IPS DF 19.7 (cell line): ENCODE measurements at regions not wholly inside any gene's neighbourhood (a gene's known extent, or its start where the extent isn't known, plus 50 kb on each side); places are given as distances from the start of the nearest gene placed in this dataset.

Source experiments
- DNase-seq: peaks from one replicate; pipeline ENCODE4 v3.0.0-alpha.2; 2013; ENCODE audit warnings: low read depth, low spot score

DNA sequence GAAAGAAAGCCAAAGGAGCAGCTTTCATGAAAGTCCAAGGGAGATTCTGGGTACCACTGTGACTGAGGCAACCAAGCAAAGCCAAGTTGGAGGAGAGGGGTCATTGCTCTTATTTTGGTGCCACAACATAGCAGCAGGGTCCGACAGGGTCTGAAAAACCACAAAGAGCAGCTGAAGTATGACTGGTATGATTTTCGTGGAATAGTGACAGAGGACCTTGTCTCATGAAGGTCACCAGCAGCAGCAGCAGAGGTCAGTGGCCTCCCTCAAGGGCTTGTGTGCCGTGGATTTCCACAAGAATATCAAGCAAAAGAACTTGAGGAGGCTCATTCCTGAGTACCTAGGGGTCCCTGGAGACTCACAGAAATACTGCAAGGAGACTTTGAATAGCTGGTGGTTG lies 160.9 kb upstream of the SYT6 start:
- no peak for DNase-seq

DNA sequence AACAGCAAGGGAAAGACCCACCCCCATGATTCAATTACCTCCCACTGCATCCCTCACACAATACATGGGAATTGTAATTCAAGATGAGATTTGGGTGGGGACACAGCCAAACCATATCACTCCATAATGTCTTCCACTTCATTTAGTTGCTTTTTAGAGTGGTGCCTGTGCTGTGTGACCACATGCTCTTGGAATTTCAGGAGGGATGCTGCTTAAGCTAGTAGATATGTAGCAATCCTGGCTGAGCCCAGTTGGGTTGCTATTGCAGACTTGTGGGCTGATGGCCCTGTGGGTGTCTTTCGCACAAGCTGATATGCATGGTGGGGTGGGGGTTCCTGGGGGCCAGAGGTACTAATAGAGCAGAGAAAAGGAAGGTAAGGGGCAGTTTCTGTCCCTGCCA lies 160.4 kb upstream of the SYT6 start:
- DNase-seq: no peak

DNA sequence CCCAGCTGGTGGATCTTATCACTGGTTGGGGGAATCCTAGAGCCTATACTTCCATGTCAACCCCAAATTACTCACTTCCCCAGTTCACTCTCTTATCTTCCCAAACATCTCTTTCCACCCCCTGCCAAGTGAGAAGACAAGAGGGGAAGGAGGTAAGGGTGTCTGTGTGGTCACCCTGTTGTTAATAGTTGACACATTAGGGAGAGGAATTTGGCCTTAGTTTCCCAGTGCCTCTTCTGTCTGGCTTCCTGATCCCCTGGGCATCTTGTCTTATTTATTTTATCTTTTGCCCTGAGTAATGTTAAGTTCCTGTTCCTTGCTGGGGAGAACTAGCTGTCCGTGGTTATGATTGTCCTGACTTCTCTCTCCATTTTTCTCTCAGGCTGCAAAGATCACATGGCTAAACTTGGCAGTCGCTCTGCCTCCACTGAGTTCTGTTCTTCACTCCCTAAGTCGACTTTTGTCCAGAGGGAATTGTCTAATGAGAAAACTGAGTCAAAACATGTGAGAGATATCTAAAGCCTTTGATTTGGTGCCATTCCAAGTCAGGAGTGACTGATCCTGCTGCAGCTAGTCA lies 157.1 kb upstream of the SYT6 start:
- no peak for DNase-seq

DNA sequence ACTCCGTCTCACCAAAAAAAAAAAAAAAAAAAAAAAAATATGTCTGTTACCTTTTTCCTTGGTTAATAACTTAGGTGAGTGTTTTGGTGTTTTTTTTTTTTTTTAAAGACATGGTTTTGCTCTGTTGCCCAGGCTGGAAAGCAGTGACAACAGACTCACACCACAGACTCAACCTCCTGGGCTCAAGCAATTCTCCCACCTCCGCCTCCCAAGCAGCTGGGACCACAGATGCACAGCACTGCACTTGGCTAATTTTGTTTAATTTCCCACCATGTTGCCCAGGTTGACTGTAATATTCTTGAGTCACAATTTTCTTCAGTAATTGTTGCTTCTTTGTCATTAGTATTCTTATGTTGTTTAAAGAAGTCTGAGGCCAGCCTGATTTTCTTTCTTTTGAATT lies 149.2 kb upstream of the SYT6 start:
- no peak for DNase-seq

DNA sequence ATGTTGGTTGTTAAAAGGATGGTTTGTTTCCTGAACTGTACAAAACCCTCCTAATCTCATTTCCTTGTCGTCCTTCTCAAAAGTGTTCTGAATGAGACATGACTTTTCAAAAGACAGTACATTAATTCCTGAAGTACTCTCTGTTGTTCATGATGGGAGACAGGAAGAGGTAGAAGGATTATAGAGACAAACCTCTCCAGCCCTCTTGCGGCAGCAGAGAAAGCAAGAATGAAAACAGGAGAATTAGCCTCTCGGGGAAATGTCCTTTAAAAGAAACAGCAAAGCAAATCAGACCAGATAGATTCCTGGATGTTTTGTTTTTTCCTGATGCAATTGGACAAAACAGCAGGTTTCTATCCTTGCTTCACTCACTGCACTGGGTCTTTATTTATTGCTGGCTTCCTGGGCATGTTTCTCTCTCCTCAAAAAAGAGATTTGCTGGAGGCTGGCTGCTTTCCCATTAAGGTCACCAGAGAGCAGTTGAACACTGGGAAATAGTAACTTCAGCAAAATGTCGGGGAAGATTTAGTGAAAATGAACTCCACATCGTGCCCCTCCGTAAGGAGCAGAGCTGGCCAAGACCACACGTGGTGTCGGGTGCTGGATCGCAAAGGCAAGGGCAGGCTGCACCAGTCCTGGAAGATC lies 145.8 kb upstream of the SYT6 start:
- DNase-seq: no peak

DNA sequence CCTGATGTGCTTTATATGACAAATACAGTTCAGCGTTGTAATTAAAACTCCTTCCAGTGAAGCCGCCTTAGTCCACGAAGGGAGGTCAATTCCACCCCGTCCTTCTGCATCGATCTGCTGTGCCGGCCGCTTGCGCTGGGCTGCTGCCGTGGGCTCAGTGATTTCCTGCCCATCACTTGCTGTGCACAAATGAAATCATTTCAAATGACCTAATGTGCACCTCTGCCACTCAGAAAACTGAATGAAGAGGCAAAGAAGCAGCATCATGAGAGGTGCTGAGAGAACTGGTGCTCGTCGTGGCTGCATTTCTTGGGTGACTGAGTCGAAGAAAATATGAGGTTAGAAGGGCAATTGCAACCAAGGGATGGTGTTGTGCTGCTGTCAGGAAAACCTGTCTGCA lies 144.3 kb upstream of the SYT6 start:
- no peak for DNase-seq

DNA sequence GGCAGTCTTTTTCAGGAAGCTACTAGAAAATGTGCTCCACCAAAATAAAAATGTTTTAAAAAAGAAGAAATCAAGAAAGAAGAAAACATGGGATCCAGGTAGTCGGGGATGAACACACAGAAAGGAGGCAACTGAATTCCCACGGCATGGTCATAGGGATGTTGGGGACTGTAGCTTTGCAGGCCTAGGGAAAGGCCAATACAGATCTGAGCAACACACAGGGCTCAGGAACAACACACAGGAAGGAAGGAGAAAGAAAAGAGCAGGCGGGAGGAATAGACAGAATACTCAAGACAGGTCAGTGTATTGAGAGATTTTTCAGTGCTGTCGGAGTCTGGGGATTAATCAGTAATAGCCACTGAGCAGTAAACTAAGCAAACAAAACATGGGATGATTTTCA lies 142.7 kb upstream of the SYT6 start:
- no peak for DNase-seq

DNA sequence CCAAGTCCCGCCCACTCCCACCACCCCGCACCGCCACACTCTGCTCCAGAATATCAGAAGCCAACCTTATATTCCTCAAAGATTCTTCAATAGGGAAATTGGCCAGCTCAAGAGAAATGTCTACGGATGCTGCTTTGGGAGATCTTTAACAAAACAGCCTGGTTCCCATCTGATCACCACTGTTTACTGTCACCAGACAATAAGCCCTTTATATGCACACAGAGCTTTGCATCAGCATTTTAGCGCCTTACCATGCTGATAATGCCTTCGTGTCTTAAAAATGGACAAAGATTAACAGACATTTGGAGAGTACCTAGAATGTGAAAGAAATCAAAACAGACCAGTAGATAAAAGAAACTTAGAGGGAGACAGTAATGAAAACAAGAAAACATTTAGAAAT lies 141.7 kb upstream of the SYT6 start:
- DNase-seq: no peak

DNA sequence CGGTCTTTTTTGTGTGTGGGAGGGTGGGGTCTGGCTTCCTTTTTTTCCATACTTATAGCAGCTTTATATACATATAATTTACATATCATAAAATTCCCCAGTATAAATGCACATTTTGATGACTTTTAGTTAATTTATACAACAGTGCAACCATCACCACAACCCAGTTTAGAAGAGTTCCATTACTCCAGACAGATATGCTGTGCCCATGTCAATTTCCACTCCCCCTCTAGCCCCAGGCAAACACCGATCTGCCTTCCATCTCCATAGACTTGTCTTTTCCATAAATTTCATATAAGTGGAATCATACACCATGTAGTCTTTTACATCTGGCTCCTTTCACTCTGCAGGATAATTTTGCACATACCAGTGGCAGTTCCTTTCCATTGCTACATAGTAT lies 139.2 kb upstream of the SYT6 start:
- DNase-seq: no peak

DNA sequence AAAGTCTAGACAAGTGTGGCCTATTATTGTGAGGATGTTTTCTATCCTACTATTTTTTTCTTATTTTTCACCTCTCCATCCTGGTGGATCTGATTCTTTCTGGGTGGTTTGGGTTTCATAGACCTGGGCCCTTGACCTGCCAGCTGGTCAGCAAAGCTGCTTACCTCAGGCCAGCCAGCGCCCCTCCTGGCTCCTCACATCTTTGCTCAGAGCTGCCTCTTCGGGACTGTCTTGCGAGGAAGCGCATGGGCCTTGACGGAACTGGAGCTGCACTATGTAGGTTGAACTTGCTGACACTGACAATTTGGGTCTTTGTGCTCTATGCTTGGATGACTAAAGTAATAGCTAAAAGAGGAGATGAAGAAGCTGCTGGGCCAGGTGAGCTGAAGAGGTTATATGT lies 138.5 kb upstream of the SYT6 start:
- no peak for DNase-seq

DNA sequence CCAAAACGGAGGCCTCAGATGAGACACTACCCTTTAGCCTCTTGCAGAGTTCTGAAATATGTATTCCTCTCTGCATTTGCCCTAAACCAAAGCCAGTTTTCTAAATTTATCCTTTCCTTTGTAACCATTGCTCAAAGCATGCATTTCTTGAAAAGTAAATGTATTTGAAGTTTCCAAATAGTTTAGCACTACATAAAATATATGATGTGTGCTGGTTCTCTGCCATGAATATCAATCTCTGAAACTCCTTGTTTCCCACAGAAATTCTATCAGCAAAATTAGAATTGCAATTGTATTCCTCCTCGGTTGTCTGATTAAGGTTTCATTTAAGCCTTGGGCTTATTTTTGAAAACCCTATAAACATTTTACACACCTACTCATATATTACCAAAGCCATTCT lies 137.1 kb upstream of the SYT6 start:
- no peak for DNase-seq

DNA sequence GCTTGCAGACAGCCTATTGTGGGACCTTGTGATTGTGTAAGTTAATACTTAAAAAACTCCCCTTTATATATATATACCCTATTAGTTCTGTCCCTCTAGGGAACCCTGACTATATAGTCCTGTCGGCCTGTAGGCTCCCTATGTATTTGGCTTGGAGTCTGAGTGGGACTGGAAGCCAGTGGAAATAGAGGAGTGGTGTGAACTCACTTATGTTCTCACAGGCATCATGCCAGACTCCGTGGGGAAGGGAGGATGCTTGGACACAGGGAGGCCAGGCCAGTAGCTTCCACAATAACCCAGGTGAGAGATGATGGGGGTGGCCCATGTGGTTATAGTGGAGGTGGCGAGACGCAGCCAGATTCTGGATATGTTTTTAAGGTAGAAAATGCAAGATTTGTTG lies 136.7 kb upstream of the SYT6 start:
- no peak for DNase-seq

DNA sequence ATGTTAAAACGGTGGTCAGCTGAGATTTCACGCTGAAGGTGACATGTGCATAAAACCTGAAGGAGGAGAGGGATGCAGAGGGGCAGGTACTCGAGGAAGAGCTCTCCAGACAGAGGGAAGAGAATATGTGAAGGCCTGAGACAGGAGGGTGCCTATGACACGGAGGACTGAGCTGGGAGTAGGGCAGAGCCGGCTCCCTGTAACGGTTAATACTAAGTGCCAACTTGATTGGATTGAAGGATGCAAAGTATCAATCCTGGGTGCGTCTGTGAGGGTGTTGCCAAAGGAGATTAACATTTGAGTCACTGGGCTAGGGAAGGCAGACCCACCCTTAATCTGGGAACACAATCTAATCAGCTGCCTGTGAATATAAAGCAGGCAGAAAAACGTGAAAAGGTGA lies 136.2 kb upstream of the SYT6 start:
- DNase-seq: no peak

DNA sequence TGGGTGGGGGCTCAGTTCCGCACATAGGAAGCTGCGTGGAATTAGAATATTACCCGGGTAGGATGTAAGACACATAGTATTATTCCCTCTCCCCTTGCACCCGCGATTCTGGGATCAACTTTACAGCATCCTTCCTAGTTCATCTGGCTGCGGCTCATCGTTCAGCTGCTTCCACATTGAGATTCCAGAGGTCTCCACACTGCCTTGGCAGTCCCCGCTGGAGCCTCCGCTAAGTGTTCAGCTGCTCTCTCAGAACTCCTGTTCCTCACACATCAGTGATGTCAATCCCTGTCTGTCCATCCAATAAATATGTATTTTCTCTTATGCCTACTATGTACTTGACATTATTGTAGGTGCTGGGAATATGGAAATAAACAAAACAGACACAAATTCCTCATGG lies 135.6 kb upstream of the SYT6 start:
- DNase-seq: no peak

DNA sequence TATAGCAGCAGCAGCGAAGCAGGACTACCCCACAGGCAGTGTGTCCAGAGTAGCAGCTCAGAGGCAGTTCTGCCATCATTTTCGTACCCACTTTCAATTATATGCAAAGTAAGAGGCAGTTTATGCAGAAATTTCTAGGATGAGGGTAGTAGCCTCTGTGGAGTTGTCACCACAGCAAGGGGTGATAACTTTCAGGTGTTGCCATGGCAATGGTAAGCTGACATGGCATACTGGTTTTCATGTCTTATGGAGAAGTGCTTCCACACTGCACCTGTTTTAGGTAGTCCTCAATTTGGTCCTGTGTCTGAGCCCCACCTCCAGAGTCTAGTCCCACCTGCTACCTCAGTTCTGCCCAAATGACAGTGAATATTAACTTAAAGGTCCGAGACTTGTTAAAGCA lies 133.3 kb upstream of the SYT6 start:
- no peak for DNase-seq

DNA sequence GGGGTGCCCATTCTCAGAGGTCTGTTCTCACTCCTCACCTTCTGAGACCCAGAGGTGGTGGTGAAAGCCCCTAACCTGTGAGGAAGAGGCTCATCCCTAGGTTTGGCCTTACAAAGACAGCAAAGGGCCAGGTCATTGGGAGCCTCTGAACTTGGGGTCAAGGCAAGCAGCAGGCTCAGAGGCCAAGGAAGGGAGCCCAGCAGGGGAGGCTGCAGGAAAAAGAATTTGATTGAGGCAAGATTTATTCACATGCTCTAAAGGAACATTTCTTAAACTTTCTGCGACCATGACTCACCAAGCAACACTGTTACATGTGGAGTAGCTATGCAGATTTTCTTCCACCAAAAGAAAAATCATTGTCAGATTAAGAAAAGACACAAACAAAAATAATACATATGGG lies 132.5 kb upstream of the SYT6 start:
- no peak for DNase-seq

DNA sequence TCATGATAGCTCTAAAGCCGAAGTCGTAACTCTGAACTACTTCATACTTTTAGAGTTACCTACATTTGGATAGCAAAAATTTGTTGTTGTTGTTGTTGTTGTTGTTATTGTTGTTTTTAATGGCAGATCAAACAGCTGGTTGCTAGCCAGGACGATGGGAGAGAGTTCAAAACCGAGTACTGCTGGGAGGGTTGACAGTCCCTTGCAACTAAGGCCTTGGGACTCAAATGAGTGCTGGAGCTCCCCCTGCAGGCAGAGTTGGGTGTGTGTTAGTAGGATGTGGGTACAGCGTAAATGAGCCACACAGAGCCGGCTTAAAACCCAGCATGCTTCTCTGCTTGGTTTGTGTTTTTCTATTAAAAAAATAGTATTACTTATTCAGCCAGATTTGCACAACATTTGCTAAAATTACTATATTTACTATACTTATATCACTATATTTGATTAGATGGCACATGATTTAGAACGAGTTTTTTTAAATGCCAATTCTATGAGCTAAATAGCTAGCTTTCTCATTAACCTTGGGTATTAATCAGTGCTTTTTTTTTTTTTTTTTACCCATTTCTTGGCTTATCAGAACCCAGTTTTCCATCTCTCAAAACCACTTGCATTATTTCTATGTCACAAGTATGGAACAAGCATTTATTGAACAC lies 129.2 kb upstream of the SYT6 start:
- DNase-seq: peak; percentile 63

DNA sequence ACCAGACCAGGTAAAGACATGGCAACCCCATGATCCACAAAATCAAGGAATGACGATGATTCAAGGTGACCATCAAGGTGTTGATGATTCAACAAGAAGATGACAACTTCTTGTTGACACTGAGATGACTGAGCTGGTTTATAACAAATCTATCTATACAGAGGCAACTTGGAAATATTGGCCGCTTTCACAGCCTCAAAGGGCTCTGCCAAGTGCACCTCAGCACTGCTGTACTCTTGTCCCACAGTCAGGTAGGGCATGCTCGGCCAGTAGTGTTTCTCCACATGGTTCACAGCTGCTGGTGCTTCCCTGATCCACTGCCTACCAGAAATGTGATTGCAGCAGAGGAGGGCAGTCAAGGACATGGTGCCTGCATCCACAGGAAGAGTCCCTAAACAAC lies 125.2 kb upstream of the SYT6 start:
- DNase-seq: no peak

DNA sequence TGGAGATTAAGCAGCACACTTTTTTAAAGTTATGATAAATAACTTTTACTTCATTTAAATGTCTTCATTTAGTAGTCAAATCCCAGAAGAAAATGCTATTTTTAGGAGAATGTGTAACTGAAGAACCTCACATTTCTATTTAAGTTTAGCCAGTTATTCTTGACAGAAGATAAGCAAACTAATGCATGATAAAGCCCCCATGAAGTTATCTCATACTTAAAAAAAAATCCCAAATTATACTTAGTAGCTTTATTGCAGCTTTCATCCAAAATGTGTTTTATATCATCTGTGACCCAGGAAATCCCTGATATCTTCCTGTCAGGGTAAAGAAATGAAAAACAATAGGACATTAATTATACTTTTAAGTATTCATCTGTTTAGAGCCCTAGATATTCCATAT lies 124.8 kb upstream of the SYT6 start:
- no peak for DNase-seq

DNA sequence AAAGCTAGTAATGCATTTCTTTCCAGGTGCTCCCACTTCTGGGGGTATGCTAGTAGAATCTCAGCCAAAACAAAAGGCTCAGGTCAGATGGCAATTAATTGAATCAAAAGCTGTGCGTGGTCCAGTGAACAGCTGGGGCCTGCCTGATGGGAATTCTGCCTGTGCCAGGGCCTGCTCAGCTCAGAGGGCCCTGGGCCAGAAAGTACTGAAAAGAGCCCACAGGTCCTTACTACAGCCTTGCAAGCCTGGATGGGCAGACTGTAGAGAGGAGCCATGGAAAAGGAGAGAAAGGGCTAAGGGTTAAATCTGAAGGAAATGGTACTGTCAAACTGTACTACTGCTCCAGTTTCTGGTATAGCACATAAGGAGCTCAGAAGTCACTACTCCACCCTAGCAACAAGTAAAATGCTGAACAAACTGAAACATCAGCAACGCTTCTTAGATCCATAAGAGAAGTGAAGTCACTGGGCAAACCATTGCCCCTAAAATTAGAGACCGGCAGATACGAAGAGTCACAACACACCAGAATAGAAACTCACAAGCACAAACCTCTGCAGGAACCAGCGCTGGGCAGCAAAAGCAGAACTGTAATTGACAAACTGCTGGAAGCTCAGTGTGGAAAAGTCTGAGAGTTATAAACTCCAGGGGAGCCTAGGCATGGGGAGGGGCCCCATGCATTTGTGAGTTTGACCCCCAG lies 121.1 kb upstream of the SYT6 start:
- no peak for DNase-seq

DNA sequence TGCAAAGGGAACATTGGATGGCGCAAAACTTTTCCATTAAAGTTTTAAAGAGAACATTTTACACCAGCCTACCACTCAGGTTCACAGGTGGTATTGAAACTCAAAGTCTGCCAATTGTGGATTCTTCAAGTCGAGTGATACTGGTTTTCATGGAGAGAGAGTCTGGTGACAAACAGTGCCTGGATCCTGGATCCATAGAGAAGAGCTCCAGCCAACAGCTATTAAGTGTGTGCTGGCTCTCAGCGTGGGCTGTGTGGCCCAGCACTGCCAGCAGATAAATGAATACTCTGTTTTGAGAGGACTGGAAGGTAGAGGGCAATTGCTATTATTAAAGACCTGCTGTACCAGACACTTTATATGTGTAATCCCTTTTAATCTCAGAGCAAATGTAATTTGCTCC lies 118.9 kb upstream of the SYT6 start:
- DNase-seq: no peak

DNA sequence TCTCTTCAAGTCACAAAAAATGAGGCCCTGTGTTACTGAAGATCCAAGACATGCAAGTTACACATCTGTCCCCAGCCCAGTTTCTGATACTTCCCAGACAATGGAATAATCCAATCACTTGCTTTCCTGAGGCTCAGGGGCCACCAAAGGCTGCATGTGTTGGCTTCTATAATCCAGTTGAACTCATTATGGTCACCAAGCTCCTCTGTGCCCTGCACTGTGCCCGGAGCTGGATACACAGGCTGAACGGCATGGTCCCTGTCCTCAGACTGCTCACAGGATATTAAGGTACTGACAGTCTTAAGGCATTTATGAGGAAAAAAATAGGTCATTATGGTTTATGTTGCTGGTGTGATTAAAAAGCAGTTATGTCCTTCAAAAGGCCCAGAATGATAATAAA lies 117.0 kb upstream of the SYT6 start:
- no peak for DNase-seq

DNA sequence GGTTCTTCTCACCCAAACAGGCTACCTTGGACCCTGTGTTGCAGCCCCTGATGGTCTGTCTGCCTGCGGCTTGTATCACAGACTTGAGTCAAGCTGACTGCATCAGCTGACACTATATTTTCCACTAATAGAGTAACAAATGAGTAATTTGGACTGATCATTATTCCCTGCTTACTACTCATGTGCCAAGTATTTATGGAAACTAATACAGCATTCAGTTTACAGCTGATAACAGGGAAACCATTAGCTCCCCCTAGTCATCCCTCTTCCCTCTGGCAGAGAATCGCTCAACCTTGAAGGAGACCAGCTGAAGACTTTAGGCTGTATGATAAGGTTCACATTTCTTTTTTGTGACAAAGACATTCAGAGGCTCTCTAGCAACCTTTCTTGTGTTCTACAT lies 116.6 kb upstream of the SYT6 start:
- no peak for DNase-seq
